GM23338 (cell line): ENCODE measurements at regions not wholly inside any gene's neighbourhood (a gene's known extent, or its start where the extent isn't known, plus 50 kb on each side); places are given as distances from the start of the nearest gene placed in this dataset.

Experiments
- ATAC-seq: fragments of 200-7000 bp; cut with Tn5 transposase; 3 replicates; pipeline ENCODE4 v1.9.1; 2020
- DNase-seq: peaks from one replicate; pipeline ENCODE4 v3.0.0-alpha.2; 2015; ENCODE audit warnings: low spot score
- H2AFZ ChIP-seq: fragments of 200-600 bp; sonication (generic); 2 replicates; pipeline ENCODE4 v1.8.0; 2016; ENCODE audit warnings: antibody characterized with exemption, mild to moderate bottlenecking, moderate library complexity
- H3F3A ChIP-seq: fragments of 200-600 bp; sonication (generic); replicated peaks from 2 replicates; pipeline ENCODE4 v1.8.0; 2017; ENCODE audit warnings: antibody characterized with exemption, mixed run types, low read depth
- H3K27ac ChIP-seq: fragments of 200-600 bp; sonication (generic); 2 replicates; pipeline ENCODE4 v1.6.1; 2016; ENCODE audit warnings: low read depth
- H3K27me3 ChIP-seq: fragments of 200-600 bp; sonication (generic); 2 replicates; pipeline ENCODE4 v1.8.0; 2016; ENCODE audit warnings: mild to moderate bottlenecking, mixed run types, moderate library complexity; ENCODE audit not compliant: insufficient read depth
- H3K36me3 ChIP-seq: fragments of 200-600 bp; sonication (generic); 2 replicates; pipeline ENCODE4 v1.8.0; 2016; ENCODE audit warnings: mild to moderate bottlenecking; ENCODE audit not compliant: insufficient read depth
- H3K4me1 ChIP-seq: fragments of 200-600 bp; sonication (generic); 2 replicates; pipeline ENCODE4 v1.8.0; 2016; ENCODE audit warnings: mild to moderate bottlenecking, moderate library complexity; ENCODE audit not compliant: insufficient read depth
- H3K4me2 ChIP-seq: fragments of 200-600 bp; sonication (generic); 2 replicates; pipeline ENCODE4 v1.7.1; 2017; ENCODE audit warnings: mixed run types
- H3K4me3 ChIP-seq: fragments of 200-600 bp; sonication (generic); 2 replicates; pipeline ENCODE4 v1.6.1; 2016; ENCODE audit warnings: mixed run types
- H3K79me2 ChIP-seq: fragments of 200-600 bp; sonication (generic); replicated peaks from 2 replicates; pipeline ENCODE4 v1.8.0; 2017; ENCODE audit warnings: mild to moderate bottlenecking; ENCODE audit not compliant: insufficient read depth
- H3K9me2 ChIP-seq: fragments of 200-600 bp; sonication (generic); 2 replicates; pipeline ENCODE4 v1.8.0; 2017; ENCODE audit not compliant: insufficient read depth
- H4K20me1 ChIP-seq: fragments of 200-600 bp; sonication (generic); replicated peaks from 2 replicates; pipeline ENCODE4 v1.8.0; 2017; ENCODE audit warnings: mild to moderate bottlenecking; ENCODE audit not compliant: insufficient read depth
- H3K27ac Mint-ChIP-seq: 2 replicates; pipeline ENCODE4 v1.8.0; 2020; ENCODE audit warnings: inconsistent platforms, mild to moderate bottlenecking, moderate library complexity, mixed read lengths
- H3K27me3 Mint-ChIP-seq: 3 replicates; pipeline ENCODE4 v1.8.0; 2022; ENCODE audit warnings: low read depth, mild to moderate bottlenecking, moderate library complexity, mixed read lengths, inconsistent platforms; ENCODE audit not compliant: insufficient read depth, poor library complexity
- H3K36me3 Mint-ChIP-seq: 3 replicates; pipeline ENCODE4 v1.8.0; 2021; ENCODE audit warnings: low read depth, mild to moderate bottlenecking, inconsistent platforms, moderate library complexity, mixed read lengths
- H3K4me1 Mint-ChIP-seq: 3 replicates; pipeline ENCODE4 v1.8.0; 2020; ENCODE audit warnings: mild to moderate bottlenecking, inconsistent platforms, mixed read lengths
- H3K4me3 Mint-ChIP-seq: 3 replicates; pipeline ENCODE4 v1.8.0; 2021; ENCODE audit warnings: moderate library complexity, mild to moderate bottlenecking, inconsistent platforms, mixed read lengths
- H3K9me3 Mint-ChIP-seq: 3 replicates; pipeline ENCODE4 v1.8.0; 2020; ENCODE audit warnings: moderate library complexity, mild to moderate bottlenecking, inconsistent platforms, mixed read lengths
- CREB1 ChIP-seq: fragments of 250-450 bp; sonication (Bioruptor Pico); IDR thresholded peaks from 2 replicates; pipeline ENCODE4 v1.5.0; 2020; ENCODE audit warnings: low read depth, mild to moderate bottlenecking, moderate library complexity
- EZH2 ChIP-seq: fragments of 200-600 bp; sonication (generic); IDR thresholded peaks from one replicate; pipeline ENCODE4 v1.8.0; 2017; ENCODE audit warnings: antibody characterized with exemption, mild to moderate bottlenecking, low read depth; ENCODE audit not compliant: unreplicated experiment
- EZH2phosphoT487 ChIP-seq: fragments of 200-600 bp; sonication (generic); IDR thresholded peaks from one replicate; pipeline ENCODE4 v1.8.1; 2018; ENCODE audit warnings: antibody characterized with exemption; ENCODE audit not compliant: unreplicated experiment
- JUNB ChIP-seq: IDR thresholded peaks from one replicate; pipeline ENCODE4 v1.6.1; 2016; ENCODE audit warnings: antibody characterized with exemption; ENCODE audit not compliant: unreplicated experiment
- NANOG ChIP-seq: IDR thresholded peaks from 2 replicates; pipeline ENCODE4 v1.6.1; 2016; ENCODE audit warnings: antibody characterized with exemption, borderline replicate concordance
- POLR2AphosphoS5 ChIP-seq: IDR thresholded peaks from 2 replicates; pipeline ENCODE4 v1.6.1; 2016; ENCODE audit warnings: antibody characterized with exemption, low read depth
- ZNF114 ChIP-seq: fragments of 250-450 bp; sonication (Bioruptor Pico); IDR thresholded peaks from 2 replicates; pipeline ENCODE4 v1.5.0; 2020; ENCODE audit warnings: mild to moderate bottlenecking, moderate library complexity
- ZNF331 ChIP-seq: fragments of 250-450 bp; sonication (Bioruptor Pico); IDR thresholded peaks from 2 replicates; pipeline ENCODE4 v1.5.0; 2020; ENCODE audit warnings: low read depth, mild to moderate bottlenecking, moderate library complexity
- TF ChIP-seq, protein P1 (sequence below), 2 experiments: fragments of 200-600 bp in 1 of 2; sonication (generic) in 1 of 2; conservative IDR thresholded peaks; 2 replicates each; pipeline versions ENCODE4 v1.5.1 to v1.6.1; 2016 to 2017; ENCODE audit warnings: antibody characterized with exemption in 2 of 2, low read depth in 2 of 2, mild to moderate bottlenecking in 2 of 2, moderate library complexity in 1 of 2
- TF ChIP-seq, protein P2 (sequence below): IDR thresholded peaks from one replicate; pipeline ENCODE4 v1.6.1; 2018; ENCODE audit warnings: antibody characterized with exemption; ENCODE audit not compliant: unreplicated experiment
- TF ChIP-seq, protein P3 (sequence below): fragments of 250-450 bp; sonication (Bioruptor Pico); IDR thresholded peaks from 2 replicates; pipeline ENCODE4 v1.5.0; 2020; ENCODE audit warnings: mild to moderate bottlenecking, moderate library complexity

DNA sequence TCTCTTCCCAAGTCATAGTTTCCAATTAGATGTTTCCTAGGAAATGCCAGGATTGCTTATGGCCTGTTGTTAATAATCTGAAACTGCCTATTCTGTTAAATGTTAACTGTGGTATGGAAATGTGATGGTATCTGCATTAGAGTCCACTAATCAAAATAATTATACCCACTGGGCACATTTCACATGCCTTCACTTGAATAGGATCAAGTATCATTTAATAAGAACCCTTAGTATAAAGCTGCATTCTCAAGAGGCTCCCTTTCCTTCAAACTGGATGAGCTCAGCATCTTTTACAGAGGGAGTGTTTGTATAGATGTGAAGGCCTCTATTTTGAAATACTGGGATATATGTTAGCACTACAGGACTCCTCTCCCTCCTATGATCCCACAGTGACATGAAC is 477.2 kb upstream of the VRK2 start:
- H3K4me1 Mint-ChIP-seq = no peaks in the 10 kb centered on the region
- H3K4me3 Mint-ChIP-seq = no peak overlapping the region
- Histone ChIP-seq H2AFZ (no peak overlapping the region), H3K9me2 (no peaks in the 10 kb centered on the region), H4K20me1 (no peaks in the 10 kb centered on the region), H3K4me3 (no peak overlapping the region), H3K36me3 (no peaks in the 10 kb centered on the region), H3K79me2 (no peaks in the 10 kb centered on the region), H3F3A (no peaks in the 10 kb centered on the region), H3K27ac (no peak overlapping the region), H3K27me3 (no peaks in the 10 kb centered on the region), H3K4me1 (no peaks in the 10 kb centered on the region), H3K4me2 (no peak overlapping the region)
- no peaks in the 10 kb centered on the region for H3K36me3 Mint-ChIP-seq
- no peaks in the 10 kb centered on the region for H3K9me3 Mint-ChIP-seq
- no peak for TF ChIP-seq JUNB
- TF ChIP-seq, protein P1, sequence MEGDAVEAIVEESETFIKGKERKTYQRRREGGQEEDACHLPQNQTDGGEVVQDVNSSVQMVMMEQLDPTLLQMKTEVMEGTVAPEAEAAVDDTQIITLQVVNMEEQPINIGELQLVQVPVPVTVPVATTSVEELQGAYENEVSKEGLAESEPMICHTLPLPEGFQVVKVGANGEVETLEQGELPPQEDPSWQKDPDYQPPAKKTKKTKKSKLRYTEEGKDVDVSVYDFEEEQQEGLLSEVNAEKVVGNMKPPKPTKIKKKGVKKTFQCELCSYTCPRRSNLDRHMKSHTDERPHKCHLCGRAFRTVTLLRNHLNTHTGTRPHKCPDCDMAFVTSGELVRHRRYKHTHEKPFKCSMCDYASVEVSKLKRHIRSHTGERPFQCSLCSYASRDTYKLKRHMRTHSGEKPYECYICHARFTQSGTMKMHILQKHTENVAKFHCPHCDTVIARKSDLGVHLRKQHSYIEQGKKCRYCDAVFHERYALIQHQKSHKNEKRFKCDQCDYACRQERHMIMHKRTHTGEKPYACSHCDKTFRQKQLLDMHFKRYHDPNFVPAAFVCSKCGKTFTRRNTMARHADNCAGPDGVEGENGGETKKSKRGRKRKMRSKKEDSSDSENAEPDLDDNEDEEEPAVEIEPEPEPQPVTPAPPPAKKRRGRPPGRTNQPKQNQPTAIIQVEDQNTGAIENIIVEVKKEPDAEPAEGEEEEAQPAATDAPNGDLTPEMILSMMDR (conservative IDR thresholded peaks at IDR 0.05; ENCODE audit: low read depth in 2 of 2) = no peak
- no peak for TF ChIP-seq POLR2AphosphoS5
- TF ChIP-seq, protein P2, sequence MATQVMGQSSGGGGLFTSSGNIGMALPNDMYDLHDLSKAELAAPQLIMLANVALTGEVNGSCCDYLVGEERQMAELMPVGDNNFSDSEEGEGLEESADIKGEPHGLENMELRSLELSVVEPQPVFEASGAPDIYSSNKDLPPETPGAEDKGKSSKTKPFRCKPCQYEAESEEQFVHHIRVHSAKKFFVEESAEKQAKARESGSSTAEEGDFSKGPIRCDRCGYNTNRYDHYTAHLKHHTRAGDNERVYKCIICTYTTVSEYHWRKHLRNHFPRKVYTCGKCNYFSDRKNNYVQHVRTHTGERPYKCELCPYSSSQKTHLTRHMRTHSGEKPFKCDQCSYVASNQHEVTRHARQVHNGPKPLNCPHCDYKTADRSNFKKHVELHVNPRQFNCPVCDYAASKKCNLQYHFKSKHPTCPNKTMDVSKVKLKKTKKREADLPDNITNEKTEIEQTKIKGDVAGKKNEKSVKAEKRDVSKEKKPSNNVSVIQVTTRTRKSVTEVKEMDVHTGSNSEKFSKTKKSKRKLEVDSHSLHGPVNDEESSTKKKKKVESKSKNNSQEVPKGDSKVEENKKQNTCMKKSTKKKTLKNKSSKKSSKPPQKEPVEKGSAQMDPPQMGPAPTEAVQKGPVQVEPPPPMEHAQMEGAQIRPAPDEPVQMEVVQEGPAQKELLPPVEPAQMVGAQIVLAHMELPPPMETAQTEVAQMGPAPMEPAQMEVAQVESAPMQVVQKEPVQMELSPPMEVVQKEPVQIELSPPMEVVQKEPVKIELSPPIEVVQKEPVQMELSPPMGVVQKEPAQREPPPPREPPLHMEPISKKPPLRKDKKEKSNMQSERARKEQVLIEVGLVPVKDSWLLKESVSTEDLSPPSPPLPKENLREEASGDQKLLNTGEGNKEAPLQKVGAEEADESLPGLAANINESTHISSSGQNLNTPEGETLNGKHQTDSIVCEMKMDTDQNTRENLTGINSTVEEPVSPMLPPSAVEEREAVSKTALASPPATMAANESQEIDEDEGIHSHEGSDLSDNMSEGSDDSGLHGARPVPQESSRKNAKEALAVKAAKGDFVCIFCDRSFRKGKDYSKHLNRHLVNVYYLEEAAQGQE = no peak
- no peak for TF ChIP-seq NANOG
- no peak for TF ChIP-seq EZH2phosphoT487
- TF ChIP-seq CREB1 = no peak
- TF ChIP-seq ZNF114 = no peak
- no peak for TF ChIP-seq ZNF331 (CRISPR knock-in tag)
- no peak for TF ChIP-seq EZH2
- H3K27me3 Mint-ChIP-seq = no peaks in the 10 kb centered on the region
- DNase-seq (no peak), ATAC-seq (no peak)
- H3K27ac Mint-ChIP-seq = no peak overlapping the region

DNA sequence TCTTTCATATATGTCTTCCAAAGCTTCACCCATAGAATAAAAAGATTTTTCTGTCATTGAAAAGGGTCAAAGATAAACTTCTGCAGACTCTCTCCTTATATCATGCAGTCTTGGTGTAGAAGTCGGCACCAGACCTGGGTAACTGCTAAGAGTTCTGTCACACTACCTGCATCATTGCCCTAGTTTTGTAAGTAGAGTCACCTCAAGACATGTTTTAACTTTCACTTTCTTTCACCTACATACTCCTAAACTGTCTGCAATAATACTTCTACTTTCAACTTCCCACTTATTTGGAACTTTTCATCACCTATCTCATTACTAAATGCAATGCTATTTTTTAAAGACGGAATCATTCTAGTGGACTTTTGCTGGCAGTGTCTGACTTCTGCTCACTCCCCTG is 475.6 kb upstream of the VRK2 start:
- no peak overlapping the region for H3K4me3 Mint-ChIP-seq
- Histone ChIP-seq H3F3A (no peaks in the 10 kb centered on the region), H3K27ac (no peak overlapping the region), H3K4me3 (no peak overlapping the region), H3K9me2 (peaks cover 3% of the 10 kb centered on the region; the same call in 1 of the 2 replicates), H4K20me1 (no peaks in the 10 kb centered on the region), H3K4me1 (no peaks in the 10 kb centered on the region), H3K79me2 (no peaks in the 10 kb centered on the region), H3K4me2 (no peak overlapping the region), H2AFZ (peak overlapping the region; percentile 39; the same call in 1 of the 2 replicates), H3K36me3 (no peaks in the 10 kb centered on the region), H3K27me3 (no peaks in the 10 kb centered on the region)
- DNase-seq (no peak), ATAC-seq (no peak)
- H3K9me3 Mint-ChIP-seq = no peaks in the 10 kb centered on the region
- no peaks in the 10 kb centered on the region for H3K4me1 Mint-ChIP-seq
- H3K27me3 Mint-ChIP-seq = no peaks in the 10 kb centered on the region
- no peaks in the 10 kb centered on the region for H3K36me3 Mint-ChIP-seq
- no peak overlapping the region for H3K27ac Mint-ChIP-seq
- TF ChIP-seq, protein P3, sequence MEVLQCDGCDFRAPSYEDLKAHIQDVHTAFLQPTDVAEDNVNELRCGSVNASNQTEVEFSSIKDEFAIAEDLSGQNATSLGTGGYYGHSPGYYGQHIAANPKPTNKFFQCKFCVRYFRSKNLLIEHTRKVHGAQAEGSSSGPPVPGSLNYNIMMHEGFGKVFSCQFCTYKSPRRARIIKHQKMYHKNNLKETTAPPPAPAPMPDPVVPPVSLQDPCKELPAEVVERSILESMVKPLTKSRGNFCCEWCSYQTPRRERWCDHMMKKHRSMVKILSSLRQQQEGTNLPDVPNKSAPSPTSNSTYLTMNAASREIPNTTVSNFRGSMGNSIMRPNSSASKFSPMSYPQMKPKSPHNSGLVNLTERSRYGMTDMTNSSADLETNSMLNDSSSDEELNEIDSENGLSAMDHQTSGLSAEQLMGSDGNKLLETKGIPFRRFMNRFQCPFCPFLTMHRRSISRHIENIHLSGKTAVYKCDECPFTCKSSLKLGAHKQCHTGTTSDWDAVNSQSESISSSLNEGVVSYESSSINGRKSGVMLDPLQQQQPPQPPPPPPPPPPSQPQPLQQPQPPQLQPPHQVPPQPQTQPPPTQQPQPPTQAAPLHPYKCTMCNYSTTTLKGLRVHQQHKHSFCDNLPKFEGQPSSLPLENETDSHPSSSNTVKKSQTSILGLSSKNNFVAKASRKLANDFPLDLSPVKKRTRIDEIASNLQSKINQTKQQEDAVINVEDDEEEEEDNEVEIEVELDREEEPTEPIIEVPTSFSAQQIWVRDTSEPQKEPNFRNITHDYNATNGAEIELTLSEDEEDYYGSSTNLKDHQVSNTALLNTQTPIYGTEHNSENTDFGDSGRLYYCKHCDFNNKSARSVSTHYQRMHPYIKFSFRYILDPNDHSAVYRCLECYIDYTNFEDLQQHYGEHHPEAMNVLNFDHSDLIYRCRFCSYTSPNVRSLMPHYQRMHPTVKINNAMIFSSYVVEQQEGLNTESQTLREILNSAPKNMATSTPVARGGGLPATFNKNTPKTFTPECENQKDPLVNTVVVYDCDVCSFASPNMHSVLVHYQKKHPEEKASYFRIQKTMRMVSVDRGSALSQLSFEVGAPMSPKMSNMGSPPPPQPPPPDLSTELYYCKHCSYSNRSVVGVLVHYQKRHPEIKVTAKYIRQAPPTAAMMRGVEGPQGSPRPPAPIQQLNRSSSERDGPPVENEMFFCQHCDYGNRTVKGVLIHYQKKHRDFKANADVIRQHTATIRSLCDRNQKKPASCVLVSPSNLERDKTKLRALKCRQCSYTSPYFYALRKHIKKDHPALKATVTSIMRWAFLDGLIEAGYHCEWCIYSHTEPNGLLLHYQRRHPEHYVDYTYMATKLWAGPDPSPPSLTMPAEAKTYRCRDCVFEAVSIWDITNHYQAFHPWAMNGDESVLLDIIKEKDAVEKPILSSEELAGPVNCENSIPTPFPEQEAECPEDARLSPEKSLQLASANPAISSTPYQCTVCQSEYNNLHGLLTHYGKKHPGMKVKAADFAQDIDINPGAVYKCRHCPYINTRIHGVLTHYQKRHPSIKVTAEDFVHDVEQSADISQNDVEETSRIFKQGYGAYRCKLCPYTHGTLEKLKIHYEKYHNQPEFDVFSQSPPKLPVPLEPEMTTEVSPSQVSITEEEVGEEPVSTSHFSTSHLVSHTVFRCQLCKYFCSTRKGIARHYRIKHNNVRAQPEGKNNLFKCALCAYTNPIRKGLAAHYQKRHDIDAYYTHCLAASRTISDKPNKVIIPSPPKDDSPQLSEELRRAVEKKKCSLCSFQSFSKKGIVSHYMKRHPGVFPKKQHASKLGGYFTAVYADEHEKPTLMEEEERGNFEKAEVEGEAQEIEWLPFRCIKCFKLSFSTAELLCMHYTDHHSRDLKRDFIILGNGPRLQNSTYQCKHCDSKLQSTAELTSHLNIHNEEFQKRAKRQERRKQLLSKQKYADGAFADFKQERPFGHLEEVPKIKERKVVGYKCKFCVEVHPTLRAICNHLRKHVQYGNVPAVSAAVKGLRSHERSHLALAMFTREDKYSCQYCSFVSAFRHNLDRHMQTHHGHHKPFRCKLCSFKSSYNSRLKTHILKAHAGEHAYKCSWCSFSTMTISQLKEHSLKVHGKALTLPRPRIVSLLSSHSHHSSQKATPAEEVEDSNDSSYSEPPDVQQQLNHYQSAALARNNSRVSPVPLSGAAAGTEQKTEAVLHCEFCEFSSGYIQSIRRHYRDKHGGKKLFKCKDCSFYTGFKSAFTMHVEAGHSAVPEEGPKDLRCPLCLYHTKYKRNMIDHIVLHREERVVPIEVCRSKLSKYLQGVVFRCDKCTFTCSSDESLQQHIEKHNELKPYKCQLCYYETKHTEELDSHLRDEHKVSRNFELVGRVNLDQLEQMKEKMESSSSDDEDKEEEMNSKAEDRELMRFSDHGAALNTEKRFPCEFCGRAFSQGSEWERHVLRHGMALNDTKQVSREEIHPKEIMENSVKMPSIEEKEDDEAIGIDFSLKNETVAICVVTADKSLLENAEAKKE = no peak
